SK-N-SH (cell line): ENCODE measurements at regions not wholly inside any gene's neighbourhood (a gene's known extent, or its start where the extent isn't known, plus 50 kb on each side); places are given as distances from the start of the nearest gene placed in this dataset.

Source experiments
- CTCF ChIA-PET: fragments of 300-600, 350-600 bp; formaldehyde crosslinking; extraction: SDS; loops from one replicate; lab custom pipeline; 2021; lab: Yijun Ruan, JAX
- POLR2A ChIA-PET: fragments of 350-600 bp; sonication (Branson Sonifier 250); formaldehyde crosslinking; extraction: SDS; loops from one replicate; lab custom pipeline; 2020; ENCODE audit warnings: antibody characterized with exemption, inconsistent platforms; lab: Yijun Ruan, JAX
- DNase-seq: peaks from one replicate; pipeline ENCODE4 v3.0.0; 2012
- H2AFZ ChIP-seq: fragments of 200-600 bp; sonication (generic); 2 replicates; pipeline ENCODE4 v1.8.1; 2016; ENCODE audit warnings: antibody characterized with exemption, mild to moderate bottlenecking, low read depth
- H3F3A ChIP-seq: fragments of 200-600 bp; sonication (generic); replicated peaks from 2 replicates; pipeline ENCODE3; 2016; ENCODE audit warnings: antibody characterized with exemption, mild to moderate bottlenecking; ENCODE audit not compliant: insufficient read depth
- H3K27ac ChIP-seq, 2 experiments: fragments of 200-500 bp in 1 of 2; fragments of 200-600 bp in 1 of 2; sonication (Bioruptor generic) in 1 of 2; sonication (generic), shearing (Covaris generic) in 1 of 2; 2 replicates each; pipeline versions ENCODE4 v1.5.1 to v1.6.1; 2014 to 2016; ENCODE audit warnings: low read depth in 2 of 2, inconsistent platforms in 1 of 2, low read length in 1 of 2, mild to moderate bottlenecking in 1 of 2, mixed read lengths in 1 of 2
- H3K27me3 ChIP-seq: fragments of 200-600 bp; sonication (generic), shearing (Covaris generic); 2 replicates; pipeline ENCODE4 v1.6.1; 2016; ENCODE audit warnings: mixed run types; ENCODE audit not compliant: insufficient read depth
- H3K36me3 ChIP-seq, 2 experiments: fragments of 200-500 bp in 1 of 2; fragments of 200-600 bp in 1 of 2; sonication (Bioruptor generic) in 1 of 2; sonication (generic) in 1 of 2; replicated peaks in 1 of 2; 2 replicates each; pipeline versions ENCODE3 to v1.5.1; 2014 to 2016; ENCODE audit warnings: low read length in 1 of 2, mild to moderate bottlenecking in 1 of 2; ENCODE audit not compliant: insufficient read depth in 2 of 2, control insufficient read depth in 1 of 2
- H3K4me1 ChIP-seq, 2 experiments: fragments of 200-500 bp in 1 of 2; fragments of 200-600 bp in 1 of 2; sonication (Bioruptor generic) in 1 of 2; sonication (generic), shearing (Covaris generic) in 1 of 2; 2 replicates each; pipeline versions ENCODE4 v1.5.1 to v1.6.1; 2014 to 2016; ENCODE audit warnings: low read depth in 1 of 2, low read length in 1 of 2, mixed run types in 1 of 2; ENCODE audit not compliant: insufficient read depth in 2 of 2, control insufficient read depth in 1 of 2
- H3K4me2 ChIP-seq: fragments of 200-600 bp; sonication (generic), shearing (Covaris generic); 2 replicates; pipeline ENCODE4 v1.6.1; 2017; ENCODE audit warnings: mixed run types
- H3K4me3 ChIP-seq, 2 experiments: fragments of 200-500 bp in 1 of 2; fragments of 200-600 bp in 1 of 2; sonication (Bioruptor generic) in 1 of 2; sonication (generic), shearing (Covaris generic) in 1 of 2; 2 replicates each; pipeline versions ENCODE4 v1.5.1 to v1.8.1; 2014 to 2016; ENCODE audit warnings: low read depth in 2 of 2, inconsistent platforms in 1 of 2, low read length in 1 of 2, mild to moderate bottlenecking in 1 of 2, mixed read lengths in 1 of 2, moderate library complexity in 1 of 2
- H3K79me2 ChIP-seq: fragments of 200-600 bp; sonication (generic); 2 replicates; pipeline ENCODE4 v1.8.1; 2017; ENCODE audit warnings: mild to moderate bottlenecking; ENCODE audit not compliant: insufficient read depth
- H3K9ac ChIP-seq: fragments of 200-600 bp; sonication (generic); 2 replicates; pipeline ENCODE4 v1.6.1; 2017; ENCODE audit warnings: mixed run types
- H3K9me2 ChIP-seq: fragments of 200-600 bp; sonication (generic); 2 replicates; pipeline ENCODE4 v1.6.1; 2017; ENCODE audit warnings: mixed run types
- H3K9me3 ChIP-seq: fragments of 200-600 bp; sonication (generic); 2 replicates; pipeline ENCODE4 v1.6.1; 2017; ENCODE audit warnings: mixed run types, mild to moderate bottlenecking, moderate library complexity
- H4K20me1 ChIP-seq: fragments of 200-600 bp; sonication (generic); 2 replicates; pipeline ENCODE4 v1.6.1; 2017; ENCODE audit warnings: mild to moderate bottlenecking, mixed run types; ENCODE audit not compliant: insufficient read depth
- CHD2 ChIP-seq: fragments of 150-350 bp; IDR thresholded peaks from 2 replicates; pipeline ENCODE4 v1.6.1; 2018; ENCODE audit warnings: low read length; ENCODE audit not compliant: partially characterized antibody
- CTCF ChIP-seq: fragments of 200-600 bp; sonication (generic); IDR thresholded peaks from 2 replicates; pipeline ENCODE4 v1.6.1; 2017; ENCODE audit warnings: antibody characterized with exemption, mild to moderate bottlenecking, moderate library complexity
- EZH2phosphoT487 ChIP-seq: fragments of 200-600 bp; sonication (generic); IDR thresholded peaks from 2 replicates; pipeline ENCODE4 v1.6.1; 2017; ENCODE audit warnings: low read depth, mixed run types, mild to moderate bottlenecking, antibody characterized with exemption, moderate library complexity, borderline replicate concordance
- FOSL2 ChIP-seq: IDR thresholded peaks from 2 replicates; pipeline ENCODE4 v1.4.0; 2012; ENCODE audit warnings: low read depth, mild to moderate bottlenecking, moderate library complexity, borderline replicate concordance
- FOXM1 ChIP-seq: IDR thresholded peaks from 2 replicates; pipeline ENCODE4 v1.4.0; 2012; ENCODE audit warnings: low read depth, mild to moderate bottlenecking
- IRF3 ChIP-seq: fragments of 150-350 bp; IDR thresholded peaks from 2 replicates; pipeline ENCODE4 v1.6.1; 2016; ENCODE audit warnings: mild to moderate bottlenecking, low read depth, low read length
- JUND ChIP-seq: IDR thresholded peaks from 2 replicates; pipeline ENCODE4 v1.4.0; 2012
- MEF2A ChIP-seq: IDR thresholded peaks from 2 replicates; pipeline ENCODE4 v1.4.0; 2012; ENCODE audit warnings: low read depth, borderline replicate concordance
- MXI1 ChIP-seq: IDR thresholded peaks from 2 replicates; pipeline ENCODE4 v1.6.1; 2012; ENCODE audit warnings: mild to moderate bottlenecking, low read depth, low read length, improper control_type of control experiment
- NRF1 ChIP-seq: IDR thresholded peaks from 2 replicates; pipeline ENCODE4 v1.6.1; 2012; ENCODE audit warnings: low read depth, mild to moderate bottlenecking, low read length
- POLR2AphosphoS5 ChIP-seq: IDR thresholded peaks from 2 replicates; pipeline ENCODE4 v1.6.1; 2012; ENCODE audit warnings: low read depth, low read length
- SMC3 ChIP-seq: IDR thresholded peaks from 2 replicates; pipeline ENCODE4 v1.6.1; 2012; ENCODE audit warnings: low read depth, low read length, improper control_type of control experiment
- TCF12 ChIP-seq: IDR thresholded peaks from 2 replicates; pipeline ENCODE4 v1.4.0; 2012
- TEAD4 ChIP-seq: IDR thresholded peaks from 2 replicates; pipeline ENCODE4 v1.4.0; 2012; ENCODE audit warnings: mild to moderate bottlenecking, borderline replicate concordance; ENCODE audit not compliant: insufficient read depth
- USF2 ChIP-seq: fragments of 150-350 bp; IDR thresholded peaks from 2 replicates; pipeline ENCODE4 v1.6.1; 2017; ENCODE audit warnings: antibody characterized with exemption, low read length, low read depth, borderline replicate concordance
- ZBTB33 ChIP-seq: IDR thresholded peaks from 2 replicates; pipeline ENCODE4 v1.4.0; 2012; ENCODE audit warnings: low read depth, borderline replicate concordance
- WGBS: methylation state at CpG from one replicate; pipeline ENCODE4 v1.1.6; 2017; ENCODE audit warnings: low lambda C conversion rate; 5-methylcytosine and 5-hydroxymethylcytosine counted together
- TF ChIP-seq, protein P1 (sequence below): IDR thresholded peaks from 2 replicates; pipeline ENCODE4 v1.4.0; 2012; ENCODE audit warnings: low read depth
- TF ChIP-seq, protein P2 (sequence below): IDR thresholded peaks from 2 replicates; pipeline ENCODE4 v1.4.0; 2012; ENCODE audit warnings: low read depth, borderline replicate concordance
- TF ChIP-seq, protein P3 (sequence below): IDR thresholded peaks from 2 replicates; pipeline ENCODE4 v1.6.1; 2012; ENCODE audit warnings: mild to moderate bottlenecking, low read depth, low read length, moderate library complexity

DNA sequence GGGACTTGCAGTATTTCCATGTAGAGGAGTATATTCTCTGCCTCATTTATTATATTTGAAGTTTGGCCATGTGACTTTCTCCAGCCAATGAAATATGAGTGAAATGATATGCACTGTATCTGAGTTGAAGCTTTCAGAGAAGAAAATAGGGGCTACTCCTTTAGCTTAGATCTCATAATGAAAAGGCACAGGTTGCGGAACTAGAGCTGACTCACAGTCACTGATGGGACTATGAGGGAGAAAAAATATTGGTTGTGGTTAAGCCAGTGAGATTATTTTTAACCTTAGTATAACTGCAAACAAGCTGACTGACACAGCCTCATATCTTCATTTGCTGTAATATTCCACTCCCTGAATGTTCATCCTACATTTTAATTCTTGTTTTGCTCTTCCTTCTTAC lies 1104.3 kb downstream of the RPA4 start (continued):
- TF ChIP-seq CHD2, result no peak

- DNase-seq, result no peak
- Histone ChIP-seq H3K4me1 (no peaks in the 10 kb centered on the region), H3K36me3 (no peaks in the 10 kb centered on the region), H3K9ac (no peak overlapping the region), H3F3A (no peaks in the 10 kb centered on the region), H3K79me2 (no peaks in the 10 kb centered on the region), H3K9me3 (no peaks in the 10 kb centered on the region), H4K20me1 (no peaks in the 10 kb centered on the region), H2AFZ (no peak overlapping the region), H3K4me2 (no peak overlapping the region), H3K27ac (no peak overlapping the region), H3K27me3 (no peaks in the 10 kb centered on the region; the same call in 1 of the 2 replicates), H3K9me2 (no peaks in the 10 kb centered on the region), H3K4me3 (no peak overlapping the region)
- ChIA-PET CTCF (no interaction called here), POLR2A (no interaction called here)
- 18% methylated on average over 4 of the region's 4 CpGs for WGBS
- TF ChIP-seq, protein P1, sequence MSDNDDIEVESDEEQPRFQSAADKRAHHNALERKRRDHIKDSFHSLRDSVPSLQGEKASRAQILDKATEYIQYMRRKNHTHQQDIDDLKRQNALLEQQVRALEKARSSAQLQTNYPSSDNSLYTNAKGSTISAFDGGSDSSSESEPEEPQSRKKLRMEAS, result no peak
- no peak for TF ChIP-seq SMC3
- TF ChIP-seq CTCF, result no peak
- TF ChIP-seq USF2, result no peak
- TF ChIP-seq ZBTB33, result no peak
- TF ChIP-seq POLR2AphosphoS5, result no peak
- no peak for TF ChIP-seq FOXM1
- no peak for TF ChIP-seq FOSL2
- TF ChIP-seq MXI1, result no peak
- TF ChIP-seq, protein P2, sequence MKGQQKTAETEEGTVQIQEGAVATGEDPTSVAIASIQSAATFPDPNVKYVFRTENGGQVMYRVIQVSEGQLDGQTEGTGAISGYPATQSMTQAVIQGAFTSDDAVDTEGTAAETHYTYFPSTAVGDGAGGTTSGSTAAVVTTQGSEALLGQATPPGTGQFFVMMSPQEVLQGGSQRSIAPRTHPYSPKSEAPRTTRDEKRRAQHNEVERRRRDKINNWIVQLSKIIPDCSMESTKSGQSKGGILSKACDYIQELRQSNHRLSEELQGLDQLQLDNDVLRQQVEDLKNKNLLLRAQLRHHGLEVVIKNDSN, result no peak
- TF ChIP-seq, protein P3, sequence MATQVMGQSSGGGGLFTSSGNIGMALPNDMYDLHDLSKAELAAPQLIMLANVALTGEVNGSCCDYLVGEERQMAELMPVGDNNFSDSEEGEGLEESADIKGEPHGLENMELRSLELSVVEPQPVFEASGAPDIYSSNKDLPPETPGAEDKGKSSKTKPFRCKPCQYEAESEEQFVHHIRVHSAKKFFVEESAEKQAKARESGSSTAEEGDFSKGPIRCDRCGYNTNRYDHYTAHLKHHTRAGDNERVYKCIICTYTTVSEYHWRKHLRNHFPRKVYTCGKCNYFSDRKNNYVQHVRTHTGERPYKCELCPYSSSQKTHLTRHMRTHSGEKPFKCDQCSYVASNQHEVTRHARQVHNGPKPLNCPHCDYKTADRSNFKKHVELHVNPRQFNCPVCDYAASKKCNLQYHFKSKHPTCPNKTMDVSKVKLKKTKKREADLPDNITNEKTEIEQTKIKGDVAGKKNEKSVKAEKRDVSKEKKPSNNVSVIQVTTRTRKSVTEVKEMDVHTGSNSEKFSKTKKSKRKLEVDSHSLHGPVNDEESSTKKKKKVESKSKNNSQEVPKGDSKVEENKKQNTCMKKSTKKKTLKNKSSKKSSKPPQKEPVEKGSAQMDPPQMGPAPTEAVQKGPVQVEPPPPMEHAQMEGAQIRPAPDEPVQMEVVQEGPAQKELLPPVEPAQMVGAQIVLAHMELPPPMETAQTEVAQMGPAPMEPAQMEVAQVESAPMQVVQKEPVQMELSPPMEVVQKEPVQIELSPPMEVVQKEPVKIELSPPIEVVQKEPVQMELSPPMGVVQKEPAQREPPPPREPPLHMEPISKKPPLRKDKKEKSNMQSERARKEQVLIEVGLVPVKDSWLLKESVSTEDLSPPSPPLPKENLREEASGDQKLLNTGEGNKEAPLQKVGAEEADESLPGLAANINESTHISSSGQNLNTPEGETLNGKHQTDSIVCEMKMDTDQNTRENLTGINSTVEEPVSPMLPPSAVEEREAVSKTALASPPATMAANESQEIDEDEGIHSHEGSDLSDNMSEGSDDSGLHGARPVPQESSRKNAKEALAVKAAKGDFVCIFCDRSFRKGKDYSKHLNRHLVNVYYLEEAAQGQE, result no peak
- no peak for TF ChIP-seq CHD2
- no peak for TF ChIP-seq IRF3
- no peak for TF ChIP-seq TCF12
- TF ChIP-seq MEF2A, result no peak
- no peak for TF ChIP-seq EZH2phosphoT487
- TF ChIP-seq JUND, result no peak
- TF ChIP-seq NRF1, result no peak
- no peak for TF ChIP-seq TEAD4
Observed at GRCh38 chrX:97995834-97996233, 1112.1 kb downstream of the RPA4 start.
